SK-N-SH treated with all-trans-retinoic acid at 6 μM for 48 hours (cell line): ENCODE measurements at regions not wholly inside any gene's neighbourhood (a gene's known extent, or its start where the extent isn't known, plus 50 kb on each side); places are given as distances from the start of the nearest gene placed in this dataset.

Source experiments
- ATAC-seq: fragments of 200-7000 bp; cut with Tn5 transposase; 3 replicates; pipeline ENCODE4 v1.9.1; 2020; ENCODE audit warnings: mild to moderate bottlenecking, moderate library complexity
- ARNTL ChIP-seq: fragments of 450-650 bp; formaldehyde crosslinking; IDR thresholded peaks from 2 replicates; pipeline ENCODE4 v1.5.0; 2020; ENCODE audit warnings: low read depth, mild to moderate bottlenecking, moderate library complexity, borderline replicate concordance
- BACH2 ChIP-seq: fragments of 250-450 bp; sonication (Bioruptor Pico); IDR thresholded peaks from 2 replicates; pipeline ENCODE4 v1.9.0; 2021; ENCODE audit warnings: mild to moderate bottlenecking, borderline replicate concordance
- CREB5 ChIP-seq: fragments of 250-450 bp; sonication (Bioruptor Pico); IDR thresholded peaks from 2 replicates; pipeline ENCODE4 v1.5.1; 2020; ENCODE audit warnings: low read depth, mild to moderate bottlenecking, moderate library complexity
- CSDC2 ChIP-seq: fragments of 250-450 bp; sonication (Bioruptor Pico); IDR thresholded peaks from 2 replicates; pipeline ENCODE4 v1.5.0; 2020; ENCODE audit warnings: mild to moderate bottlenecking, moderate library complexity
- CSRNP3 ChIP-seq: fragments of 250-450 bp; sonication (Bioruptor Pico); IDR thresholded peaks from 2 replicates; pipeline ENCODE4 v1.5.1; 2021; ENCODE audit warnings: mild to moderate bottlenecking, moderate library complexity
- ESRRG ChIP-seq: fragments of 250-450 bp; sonication (Bioruptor Pico); IDR thresholded peaks from 2 replicates; pipeline ENCODE4 v1.6.1; 2021; ENCODE audit warnings: mild to moderate bottlenecking
- GLIS3 ChIP-seq: fragments of 250-450 bp; sonication (Bioruptor Pico); IDR thresholded peaks from 2 replicates; pipeline ENCODE4 v1.5.0; 2020; ENCODE audit warnings: mild to moderate bottlenecking, moderate library complexity
- OSR1 ChIP-seq: fragments of 250-450 bp; sonication (Bioruptor Pico); IDR thresholded peaks from 2 replicates; pipeline ENCODE4 v1.8.0; 2022; ENCODE audit warnings: moderate library complexity, mild to moderate bottlenecking, inconsistent platforms
- PATZ1 ChIP-seq: fragments of 250-450 bp; sonication (Bioruptor Pico); IDR thresholded peaks from 2 replicates; pipeline ENCODE4 v1.8.0; 2020; ENCODE audit warnings: mild to moderate bottlenecking, moderate library complexity, borderline replicate concordance
- POU6F1 ChIP-seq: fragments of 250-450 bp; sonication (Bioruptor Pico); IDR thresholded peaks from 2 replicates; pipeline ENCODE4 v1.8.0; 2021; ENCODE audit warnings: low read depth, mild to moderate bottlenecking, moderate library complexity, borderline replicate concordance
- PPARA ChIP-seq: fragments of 250-450 bp; sonication (Bioruptor Pico); IDR thresholded peaks from 2 replicates; pipeline ENCODE4 v1.5.0; 2020; ENCODE audit warnings: mild to moderate bottlenecking, borderline replicate concordance
- RARB ChIP-seq: fragments of 250-450 bp; sonication (Bioruptor Pico); IDR thresholded peaks from 2 replicates; pipeline ENCODE4 v1.8.0; 2021; ENCODE audit warnings: mild to moderate bottlenecking, moderate library complexity
- SNAI2 ChIP-seq: fragments of 250-450 bp; sonication (Bioruptor Pico); IDR thresholded peaks from 2 replicates; pipeline ENCODE4 v1.5.0; 2020; ENCODE audit warnings: mild to moderate bottlenecking, moderate library complexity
- TCF4 ChIP-seq: fragments of 250-450 bp; sonication (Bioruptor Pico); IDR thresholded peaks from 2 replicates; pipeline ENCODE4 v1.8.0; 2021; ENCODE audit warnings: mild to moderate bottlenecking, moderate library complexity, borderline replicate concordance
- TOX ChIP-seq: fragments of 250-450 bp; sonication (Bioruptor Pico); IDR thresholded peaks from 2 replicates; pipeline ENCODE4 v1.8.0; 2021; ENCODE audit warnings: mild to moderate bottlenecking, moderate library complexity, borderline replicate concordance
- TSHZ2 ChIP-seq: fragments of 250-450 bp; sonication (Bioruptor Pico); IDR thresholded peaks from 2 replicates; pipeline ENCODE4 v1.5.0; 2020; ENCODE audit warnings: mild to moderate bottlenecking, moderate library complexity
- ZC3H10 ChIP-seq: fragments of 250-450 bp; sonication (Bioruptor Pico); IDR thresholded peaks from 2 replicates; pipeline ENCODE4 v1.5.1; 2021; ENCODE audit warnings: mild to moderate bottlenecking, moderate library complexity
- ZFP3 ChIP-seq: fragments of 250-450 bp; sonication (Bioruptor Pico); IDR thresholded peaks from 2 replicates; pipeline ENCODE4 v1.5.0; 2020; ENCODE audit warnings: mild to moderate bottlenecking, moderate library complexity
- ZFP30 ChIP-seq: fragments of 450-650 bp; formaldehyde crosslinking; IDR thresholded peaks from 2 replicates; pipeline ENCODE4 v1.5.0; 2022; ENCODE audit warnings: mild to moderate bottlenecking, moderate library complexity
- ZNF565 ChIP-seq: fragments of 450-650 bp; formaldehyde crosslinking; conservative IDR thresholded peaks from 2 replicates; pipeline ENCODE4 v1.5.0; 2020; ENCODE audit warnings: low read depth, mild to moderate bottlenecking, moderate library complexity
- ZNF70 ChIP-seq: fragments of 450-650 bp; formaldehyde crosslinking; IDR thresholded peaks from 2 replicates; pipeline ENCODE4 v1.5.0; 2020; ENCODE audit warnings: mild to moderate bottlenecking, moderate library complexity

GRCh38 chr2:19753818-19754217 is 148.0 kb downstream of the TTC32 start:
- no peak for TF ChIP-seq TSHZ2
- no peak for TF ChIP-seq CREB5 (CRISPR knock-in tag)
- no peak for TF ChIP-seq SNAI2 (CRISPR knock-in tag)
- TF ChIP-seq OSR1 (CRISPR knock-in tag): no peak
- no peak for TF ChIP-seq POU6F1 (CRISPR knock-in tag)
- TF ChIP-seq CSRNP3: no peak
- TF ChIP-seq ZNF70 (CRISPR knock-in tag): no peak
- TF ChIP-seq BACH2: no peak
- no peak for TF ChIP-seq TCF4 (CRISPR knock-in tag)
- no peak for TF ChIP-seq PPARA
- TF ChIP-seq ARNTL (CRISPR knock-in tag): no peak
- TF ChIP-seq RARB (CRISPR knock-in tag): no peak
- TF ChIP-seq ZFP30: no peak
- no peak for TF ChIP-seq CSDC2 (CRISPR knock-in tag)
- TF ChIP-seq PATZ1 (CRISPR knock-in tag): no peak
- no peak for TF ChIP-seq ESRRG (CRISPR knock-in tag)
- no peak for TF ChIP-seq ZFP3 (CRISPR knock-in tag)
- TF ChIP-seq GLIS3 (CRISPR knock-in tag): no peak
- ATAC-seq: no peak

- ATAC-seq: no peak
- TF ChIP-seq SNAI2 (CRISPR knock-in tag) (no peak), TCF4 (CRISPR knock-in tag) (no peak)
Measured at GRCh38 chr2:19753314-19753713, 148.5 kb downstream of the TTC32 start.

- TF ChIP-seq ESRRG (CRISPR knock-in tag) (no peak), TOX (CRISPR knock-in tag) (no peak), ARNTL (CRISPR knock-in tag) (no peak), PPARA (no peak), OSR1 (CRISPR knock-in tag) (no peak), RARB (CRISPR knock-in tag) (no peak), CREB5 (CRISPR knock-in tag) (no peak), SNAI2 (CRISPR knock-in tag) (no peak), ZNF565 (no peak), ZFP30 (no peak), ZC3H10 (CRISPR knock-in tag) (no peak)
- no peak for ATAC-seq
Measured at GRCh38 chr2:19752500-19752899, 149.3 kb downstream of the TTC32 start.
